ENCODE measurements at regions not wholly inside any gene's neighbourhood (a gene's known extent, or its start where the extent isn't known, plus 50 kb on each side); places are given as distances from the start of the nearest gene placed in this dataset.

GRCh38 chr16:86683441-86684194 is 105.3 kb downstream of the FOXL1 start:
- no peak for DNase-seq (ENCODE audit: low read depth)

GRCh38 chr16:86685076-86685475 is 106.7 kb downstream of the FOXL1 start:
- DNase-seq (ENCODE audit: low read depth), result no peak

- no peak for DNase-seq (ENCODE audit: low read depth)
These were observed 112.6 kb downstream of the FOXL1 start for GRCh38 chr16:86690970-86691369.

GRCh38 chr16:86692426-86692825 is 114.1 kb downstream of the FOXL1 start:
- no peak for DNase-seq (ENCODE audit: low read depth)

GRCh38 chr16:86693033-86693432 is 114.7 kb downstream of the FOXL1 start:
- no peak for DNase-seq (ENCODE audit: low read depth)

- DNase-seq (ENCODE audit: low read depth), result peak; percentile 39
These were observed 119.4 kb downstream of the FOXL1 start for GRCh38 chr16:86697715-86698114.

GRCh38 chr16:86700046-86700945 is 121.9 kb downstream of the FOXL1 start:
- DNase-seq (ENCODE audit: low read depth), result no peak

- DNase-seq (ENCODE audit: low read depth), result no peak
These were observed 123.1 kb downstream of the FOXL1 start for GRCh38 chr16:86701286-86701975.

GRCh38 chr16:86702824-86703588 is 124.7 kb downstream of the FOXL1 start:
- DNase-seq (ENCODE audit: low read depth), result no peak

- no peak for DNase-seq (ENCODE audit: low read depth)
These were observed 126.2 kb downstream of the FOXL1 start for GRCh38 chr16:86704516-86704915.

- DNase-seq (ENCODE audit: low read depth), result no peak
These were observed 128.4 kb downstream of the FOXL1 start for GRCh38 chr16:86706726-86707125.

- no peak for DNase-seq (ENCODE audit: low read depth)
These were observed 128.8 kb downstream of the FOXL1 start for GRCh38 chr16:86707171-86707570.

GRCh38 chr16:86707581-86707980 is 129.2 kb downstream of the FOXL1 start:
- no peak for DNase-seq (ENCODE audit: low read depth)

GRCh38 chr16:86708431-86708830 is 130.1 kb downstream of the FOXL1 start:
- no peak for DNase-seq (ENCODE audit: low read depth)

GRCh38 chr16:86709103-86709502 is 130.8 kb downstream of the FOXL1 start:
- no peak for DNase-seq (ENCODE audit: low read depth)

- DNase-seq (ENCODE audit: low read depth), result no peak
These were observed 131.7 kb downstream of the FOXL1 start for GRCh38 chr16:86709902-86710601.

- DNase-seq (ENCODE audit: low read depth), result no peak
These were observed 132.2 kb downstream of the FOXL1 start for GRCh38 chr16:86710602-86710950.

GRCh38 chr16:86712158-86713009 is 134.0 kb downstream of the FOXL1 start:
- no peak for DNase-seq (ENCODE audit: low read depth)

- DNase-seq (ENCODE audit: low read depth), result no peak
These were observed 134.8 kb downstream of the FOXL1 start for GRCh38 chr16:86713021-86713631.

GRCh38 chr16:86714166-86714565 is 135.8 kb downstream of the FOXL1 start:
- DNase-seq (ENCODE audit: low read depth), result peak; percentile 7

All from ELR (cell line).